Neural cell (in vitro differentiated cells): ENCODE measurements at regions not wholly inside any gene's neighbourhood (a gene's known extent, or its start where the extent isn't known, plus 50 kb on each side); places are given as distances from the start of the nearest gene placed in this dataset.

ENCODE experiments used
- CTCF ChIP-seq: fragments of 450-650 bp; IDR thresholded peaks from 2 replicates; pipeline ENCODE4 v1.5.1; 2014; ENCODE audit warnings: antibody characterized with exemption, mild to moderate bottlenecking, moderate library complexity; ENCODE audit not compliant: poor library complexity, severe bottlenecking
- EZH2 ChIP-seq: fragments of 200-600, 300-800 bp; shearing (Covaris generic), sonication (generic); IDR thresholded peaks from 2 replicates; pipeline ENCODE4 v1.6.1; 2014; ENCODE audit warnings: antibody characterized with exemption, low read length, borderline replicate concordance, mild to moderate bottlenecking; ENCODE audit not compliant: insufficient read depth, poor library complexity, severe bottlenecking
- POLR2AphosphoS5 ChIP-seq: IDR thresholded peaks from 2 replicates; pipeline ENCODE4 v1.6.1; 2012
- RAD21 ChIP-seq: fragments of 450-650 bp; conservative IDR thresholded peaks from 2 replicates; pipeline ENCODE4 v1.6.1; 2014; ENCODE audit warnings: antibody characterized with exemption, mild to moderate bottlenecking, moderate library complexity
- REST ChIP-seq: IDR thresholded peaks from 2 replicates; pipeline ENCODE4 v1.6.1; 2012; ENCODE audit warnings: borderline replicate concordance
- SMC3 ChIP-seq: fragments of 450-650 bp; conservative IDR thresholded peaks from 2 replicates; pipeline ENCODE4 v1.6.1; 2014; ENCODE audit warnings: antibody characterized with exemption, mild to moderate bottlenecking, moderate library complexity; ENCODE audit not compliant: poor library complexity
- TAF1 ChIP-seq: IDR thresholded peaks from 2 replicates; pipeline ENCODE4 v1.6.1; 2012; ENCODE audit warnings: low read depth

GRCh38 chr1:219541946-219542345 lies 71.0 kb downstream of the ZC3H11B start:
- TF ChIP-seq POLR2AphosphoS5 (no peak), CTCF (no peak), TAF1 (no peak), SMC3 (no peak), EZH2 (no peak), REST (no peak), RAD21 (no peak)
